Stomach (tissue), 8 donors: ENCODE measurements at regions not wholly inside any gene's neighbourhood (a gene's known extent, or its start where the extent isn't known, plus 50 kb on each side); places are given as distances from the start of the nearest gene placed in this dataset.
"Not testable (repeated sequence)": the region's sequence is repeated elsewhere in the genome, so short reads cannot be mapped to it uniquely, and the experiment has no call there.

Experiments
- DNase-seq, 2 donors: peaks; one replicate each; pipeline versions ENCODE4 v3.0.0 to v3.0.0-alpha.2; 2013 to 2019
- H3K27ac ChIP-seq, 5 donors: fragments of 200-600 bp in 4 of 5; sonication (generic) in 4 of 5; one replicate each; pipeline ENCODE4 v1.5.1; 2013 to 2019; ENCODE audit warnings: mild to moderate bottlenecking in 1 of 5, moderate library complexity in 1 of 5
- H3K27me3 ChIP-seq, 3 donors: fragments of 200-600 bp; sonication (generic); one replicate each; pipeline ENCODE4 v1.5.1; 2017 to 2019; ENCODE audit warnings: mixed run types in 1 of 3
- H3K36me3 ChIP-seq, 4 donors: fragments of 200-600 bp; sonication (generic); 1 replicate in 3 of 4; 2 replicates in 1 of 4; pipeline ENCODE4 v1.5.1; 2016 to 2019
- H3K4me1 ChIP-seq, 4 donors: fragments of 200-600 bp; sonication (generic); one replicate each; pipeline ENCODE4 v1.5.1; 2016 to 2019
- H3K4me3 ChIP-seq, 4 donors: fragments of 200-600 bp; sonication (generic) in 3 of 4; one replicate each; pipeline ENCODE4 v1.5.1; 2016 to 2019; ENCODE audit warnings: mild to moderate bottlenecking in 1 of 4
- H3K9me3 ChIP-seq, 4 donors: fragments of 200-600 bp; sonication (generic); one replicate each; pipeline ENCODE4 v1.5.1; 2016 to 2019
- EP300 ChIP-seq: sonication (generic); formaldehyde crosslinking; IDR thresholded peaks from one replicate; pipeline ENCODE4 v1.6.1; 2017; ENCODE audit warnings: antibody characterized with exemption
- POLR2A ChIP-seq, 4 donors: fragments of 450-650 bp; IDR thresholded peaks; one replicate each; pipeline ENCODE4 v1.6.1; 2016; ENCODE audit warnings: antibody characterized with exemption in 4 of 4, control low read depth in 2 of 4, mild to moderate bottlenecking in 1 of 4, moderate library complexity in 1 of 4
- POLR2AphosphoS5 ChIP-seq, 3 donors: sonication (generic); formaldehyde crosslinking; IDR thresholded peaks; one replicate each; pipeline ENCODE4 v1.6.1; 2016; ENCODE audit warnings: antibody characterized with exemption in 3 of 3
- WGBS, 5 donors: extraction: QIAGEN DNeasy Blood & Tissue Kit in 3 of 5; methylation state at CpG; one replicate each; pipeline versions ENCODE4 v1.1.5 to v1.1.7; 2013 to 2018; 5-methylcytosine and 5-hydroxymethylcytosine counted together
- intact Hi-C: fragments of 100-400 bp; cut with DNase I; formaldehyde crosslinking; loops from one replicate; pipeline ENCODE4 v1.15.1; 2023; ENCODE audit warnings: low total_unique reads
- TF ChIP-seq, protein P1 (sequence below), 7 experiments: fragments of 450-650 bp in 4 of 7; fragments of 200-600 bp in 3 of 7; sonication (generic) in 3 of 7; IDR thresholded peaks; one replicate each; pipeline ENCODE4 v1.5.1; 2016 to 2019; ENCODE audit warnings: antibody characterized with exemption in 7 of 7, control low read depth in 2 of 7, mild to moderate bottlenecking in 1 of 7
- donor health status: healthy with polysubstance abuse.
- donor health status: Bipolar disorder and iron deficiency.
- donor health status: healthy.

DNA sequence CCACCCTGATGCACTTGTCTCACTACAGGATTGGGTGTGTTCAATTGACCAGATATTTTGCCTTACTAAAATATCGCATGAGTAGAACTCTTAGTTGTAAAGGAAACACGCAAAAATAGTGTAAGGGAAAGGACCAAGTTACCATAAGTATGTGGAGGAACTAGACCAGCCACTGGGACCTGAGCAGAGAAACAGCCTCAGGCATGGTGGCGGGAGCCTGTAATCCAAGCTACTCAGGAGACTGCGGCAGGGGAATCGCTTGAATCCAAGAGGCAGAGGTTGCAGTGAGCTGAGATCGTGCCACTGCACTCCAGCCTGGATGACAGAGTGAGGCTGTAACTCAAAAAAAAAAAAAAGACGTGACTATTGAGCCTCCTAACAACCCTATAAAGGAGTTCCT is 117.9 kb upstream of the SPATA31C2 start:
- no peak overlapping the region for H3K27ac ChIP-seq
- H3K27me3 ChIP-seq = no peaks in the 10 kb centered on the region
- no peak for TF ChIP-seq EP300
- DNase-seq = no peak
- peaks cover 6 to 17% (median 14%) of the 10 kb centered on the region in 4 donors for H3K9me3 ChIP-seq
- H3K4me3 ChIP-seq = no peak overlapping the region
- intact Hi-C loops = no loop called here
- no peaks in the 10 kb centered on the region for H3K36me3 ChIP-seq
- peaks cover 0 to 23% (median 9%) of the 10 kb centered on the region in 4 donors for H3K4me1 ChIP-seq
- WGBS, 5 donors = 83 to 88% (median 86%) methylated on average over 7 of the region's 7 CpGs

DNA sequence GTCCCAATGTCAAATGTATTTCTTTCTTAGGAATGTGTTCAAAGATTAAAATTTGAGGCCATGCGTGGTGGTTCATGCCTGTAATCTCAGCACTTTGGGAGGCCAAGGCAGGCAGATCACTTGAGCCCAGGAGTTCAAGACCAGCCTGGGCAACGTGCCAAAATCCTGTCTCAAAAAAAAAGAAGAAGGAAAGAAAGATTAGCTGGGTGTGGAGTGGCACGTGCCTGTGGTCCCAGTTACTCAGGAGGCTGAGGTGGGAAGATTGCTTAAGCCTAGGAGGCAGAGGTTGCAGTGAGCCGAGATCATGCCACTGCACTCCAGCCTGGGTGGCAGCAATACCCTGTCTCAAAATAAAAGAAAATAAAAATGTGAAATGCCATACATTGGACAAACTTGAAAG is 117.5 kb upstream of the SPATA31C2 start:
- peaks cover 0 to 23% (median 9%) of the 10 kb centered on the region in 4 donors for H3K4me1 ChIP-seq
- peak in 1 of 3 donors; percentile 20 for TF ChIP-seq POLR2AphosphoS5 (IDR thresholded peaks at IDR 0.05)
- DNase-seq = peak; percentile 28 to 36
- 17 to 35% (median 29%) methylated on average over 4 of the region's 4 CpGs for WGBS, 5 donors
- H3K36me3 ChIP-seq, H3K27ac ChIP-seq, H3K27me3 ChIP-seq, intact Hi-C loops, H3K4me3 ChIP-seq: not testable (repeated sequence)
- H3K9me3 ChIP-seq = peaks cover 6 to 22% (median 15%) of the 10 kb centered on the region in 4 donors

DNA sequence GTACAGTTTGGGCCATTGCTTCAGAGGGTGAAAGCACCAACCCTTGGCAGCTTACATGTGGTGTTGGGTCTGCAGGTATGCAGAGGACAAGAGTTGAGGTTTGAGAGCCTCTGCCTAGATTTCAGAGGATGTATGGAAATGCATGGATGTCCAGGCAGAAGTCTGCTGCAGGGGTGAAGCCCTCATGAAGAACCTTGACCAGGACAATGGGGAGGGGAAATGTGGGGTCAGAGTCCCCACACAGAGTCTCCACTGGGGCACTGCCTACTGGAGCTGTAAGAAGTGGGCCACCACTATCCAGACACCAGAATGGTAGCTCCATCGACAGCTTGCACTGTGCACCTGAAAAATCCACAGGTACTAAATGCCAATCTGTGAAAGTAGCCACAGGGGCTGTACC is 113.6 kb upstream of the SPATA31C2 start:
- H3K4me3 ChIP-seq = no peak overlapping the region
- no peaks in the 10 kb centered on the region for H3K27me3 ChIP-seq
- 83 to 100% (median 89%) methylated on average over 1 of the region's 1 CpG for WGBS, 5 donors
- H3K9me3 ChIP-seq = peaks cover 6 to 26% (median 15%) of the 10 kb centered on the region in 4 donors
- H3K36me3 ChIP-seq = no peaks in the 10 kb centered on the region
- H3K27ac ChIP-seq = no peak overlapping the region
- H3K4me1 ChIP-seq = peaks cover 0 to 6% (median 0%) of the 10 kb centered on the region in 4 donors
- no peak for TF ChIP-seq POLR2AphosphoS5 (IDR thresholded peaks at IDR 0.05)
- TF ChIP-seq EP300 = no peak
- no peak for TF ChIP-seq POLR2A (IDR thresholded peaks at IDR 0.05)
- intact Hi-C loops = no loop called here
- DNase-seq = no peak

DNA sequence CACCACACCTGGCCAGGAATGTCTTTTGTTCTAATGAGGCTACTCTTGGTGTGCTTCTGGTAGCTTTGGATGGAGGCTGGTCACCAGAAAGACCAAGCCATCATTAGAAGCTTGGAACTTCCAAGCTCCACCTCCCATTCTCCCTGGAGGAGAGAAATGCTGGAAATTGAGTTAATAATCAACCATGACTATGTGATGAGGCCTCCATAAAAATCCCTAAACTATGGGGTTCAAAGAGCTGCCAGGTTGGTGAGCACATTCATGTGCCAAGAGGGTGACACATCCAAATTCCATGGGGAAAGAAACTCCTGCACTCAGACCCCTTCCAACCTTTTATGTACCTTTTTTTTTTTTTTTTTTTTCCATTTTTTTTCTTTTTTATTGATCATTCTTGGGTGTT is 105.5 kb upstream of the SPATA31C2 start:
- no peaks in the 10 kb centered on the region for H3K4me1 ChIP-seq

DNA sequence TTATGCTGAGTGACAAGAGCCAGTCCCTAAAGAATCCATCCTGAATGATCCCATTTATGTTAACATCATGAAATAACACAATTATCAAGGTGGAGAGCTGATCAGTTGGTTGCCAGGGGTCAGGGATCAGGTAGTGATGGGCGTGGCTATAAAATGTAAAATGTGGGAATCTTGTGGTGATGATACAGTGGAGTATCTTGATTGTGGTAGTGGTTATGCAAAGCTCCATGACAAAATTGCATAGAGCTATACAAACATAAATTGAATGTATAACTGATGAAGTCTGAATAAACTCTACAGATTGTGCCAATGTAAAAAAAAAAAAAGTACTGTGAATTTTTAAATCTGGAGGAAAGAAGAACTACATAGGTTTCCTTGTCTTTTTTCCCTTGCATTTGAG is 104.6 kb upstream of the SPATA31C2 start:
- H3K36me3 ChIP-seq = no peaks in the 10 kb centered on the region
- DNase-seq = no peak
- H3K9me3 ChIP-seq = no peaks in the 10 kb centered on the region
- no peak overlapping the region for H3K4me3 ChIP-seq
- intact Hi-C loops = no loop called here
- no peak overlapping the region for H3K27ac ChIP-seq
- no peaks in the 10 kb centered on the region for H3K27me3 ChIP-seq
- peaks cover 0 to 3% (median 1%) of the 10 kb centered on the region in 4 donors for H3K4me1 ChIP-seq
- TF ChIP-seq POLR2A (IDR thresholded peaks at IDR 0.05) (no peak), EP300 (no peak), POLR2AphosphoS5 (IDR thresholded peaks at IDR 0.05) (no peak)
- TF ChIP-seq, protein P1, sequence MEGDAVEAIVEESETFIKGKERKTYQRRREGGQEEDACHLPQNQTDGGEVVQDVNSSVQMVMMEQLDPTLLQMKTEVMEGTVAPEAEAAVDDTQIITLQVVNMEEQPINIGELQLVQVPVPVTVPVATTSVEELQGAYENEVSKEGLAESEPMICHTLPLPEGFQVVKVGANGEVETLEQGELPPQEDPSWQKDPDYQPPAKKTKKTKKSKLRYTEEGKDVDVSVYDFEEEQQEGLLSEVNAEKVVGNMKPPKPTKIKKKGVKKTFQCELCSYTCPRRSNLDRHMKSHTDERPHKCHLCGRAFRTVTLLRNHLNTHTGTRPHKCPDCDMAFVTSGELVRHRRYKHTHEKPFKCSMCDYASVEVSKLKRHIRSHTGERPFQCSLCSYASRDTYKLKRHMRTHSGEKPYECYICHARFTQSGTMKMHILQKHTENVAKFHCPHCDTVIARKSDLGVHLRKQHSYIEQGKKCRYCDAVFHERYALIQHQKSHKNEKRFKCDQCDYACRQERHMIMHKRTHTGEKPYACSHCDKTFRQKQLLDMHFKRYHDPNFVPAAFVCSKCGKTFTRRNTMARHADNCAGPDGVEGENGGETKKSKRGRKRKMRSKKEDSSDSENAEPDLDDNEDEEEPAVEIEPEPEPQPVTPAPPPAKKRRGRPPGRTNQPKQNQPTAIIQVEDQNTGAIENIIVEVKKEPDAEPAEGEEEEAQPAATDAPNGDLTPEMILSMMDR (IDR thresholded peaks at IDR 0.05) = no peak
- WGBS, 5 donors = 78 to 91% (median 79%) methylated on average over 1 of the region's 1 CpG

More for the DNA sequence above, 105.5 kb upstream of the SPATA31C2 start:
- no peak for DNase-seq
- H3K27ac ChIP-seq = no peak overlapping the region
- TF ChIP-seq POLR2AphosphoS5 (IDR thresholded peaks at IDR 0.05) = no peak
- no peak for TF ChIP-seq POLR2A (IDR thresholded peaks at IDR 0.05)
- TF ChIP-seq EP300 = no peak
- TF ChIP-seq, protein P1 (IDR thresholded peaks at IDR 0.05) = no peak
- H3K4me3 ChIP-seq = no peak overlapping the region
- no peaks in the 10 kb centered on the region for H3K27me3 ChIP-seq
- no peaks in the 10 kb centered on the region for H3K9me3 ChIP-seq
- intact Hi-C loops = no loop called here
- no peaks in the 10 kb centered on the region for H3K36me3 ChIP-seq

DNA sequence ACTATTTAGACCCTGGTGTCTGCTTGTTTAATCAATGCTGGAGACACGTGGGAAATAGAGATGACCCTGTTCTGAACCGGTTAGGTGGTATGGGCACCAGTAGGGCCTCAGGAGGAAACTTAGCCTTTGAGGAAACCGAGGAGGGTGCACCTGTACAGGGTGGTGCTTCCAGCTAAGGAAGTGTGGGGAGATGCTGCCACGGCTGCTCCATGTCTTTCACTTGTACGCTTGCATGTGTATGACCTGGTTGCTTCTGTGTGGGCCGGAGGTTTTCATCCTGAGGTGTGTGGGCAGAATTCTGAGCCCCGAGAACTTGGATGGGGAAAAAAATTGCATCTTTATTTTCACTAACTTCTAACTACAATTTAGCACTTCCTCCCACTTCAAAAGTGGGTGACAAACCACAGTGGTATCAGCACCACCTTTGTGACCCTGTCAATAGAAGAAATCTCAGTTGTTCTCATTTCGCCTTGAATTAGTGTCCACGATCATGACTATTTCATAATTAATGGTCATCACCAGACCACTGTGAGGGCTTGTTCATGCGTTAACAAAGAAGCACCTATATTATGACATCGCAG is 99.8 kb upstream of the SPATA31C2 start:
- no peaks in the 10 kb centered on the region for H3K27me3 ChIP-seq
- 68 to 83% (median 80%) methylated on average over 11 of the region's 11 CpGs for WGBS, 5 donors
- no peak for DNase-seq
- intact Hi-C loops = no loop called here
- H3K9me3 ChIP-seq = no peaks in the 10 kb centered on the region
- TF ChIP-seq POLR2A (IDR thresholded peaks at IDR 0.05) (no peak), POLR2AphosphoS5 (IDR thresholded peaks at IDR 0.05) (no peak), EP300 (no peak)
- TF ChIP-seq, protein P1 (IDR thresholded peaks at IDR 0.05) = no peak
- no peak overlapping the region for H3K27ac ChIP-seq
- H3K4me3 ChIP-seq = no peak overlapping the region
- H3K4me1 ChIP-seq = peaks cover 0 to 17% (median 9%) of the 10 kb centered on the region in 4 donors
- H3K36me3 ChIP-seq = no peaks in the 10 kb centered on the region
